B cell (primary cell): ENCODE measurements at regions not wholly inside any gene's neighbourhood (a gene's known extent, or its start where the extent isn't known, plus 50 kb on each side); places are given as distances from the start of the nearest gene placed in this dataset.

Experiments
- EZH2 ChIP-seq: IDR thresholded peaks from 2 replicates; pipeline ENCODE4 v1.6.1; 2012; ENCODE audit warnings: borderline replicate concordance, low read depth, mild to moderate bottlenecking, moderate library complexity, low read length; ENCODE audit not compliant: insufficient read depth, poor library complexity, severe bottlenecking
- TF ChIP-seq, protein P1 (sequence below): fragments of 200-600 bp; IDR thresholded peaks from one replicate; pipeline ENCODE4 v1.8.0; 2022; ENCODE audit warnings: antibody characterized with exemption, mild to moderate bottlenecking

- TF ChIP-seq, protein P1, sequence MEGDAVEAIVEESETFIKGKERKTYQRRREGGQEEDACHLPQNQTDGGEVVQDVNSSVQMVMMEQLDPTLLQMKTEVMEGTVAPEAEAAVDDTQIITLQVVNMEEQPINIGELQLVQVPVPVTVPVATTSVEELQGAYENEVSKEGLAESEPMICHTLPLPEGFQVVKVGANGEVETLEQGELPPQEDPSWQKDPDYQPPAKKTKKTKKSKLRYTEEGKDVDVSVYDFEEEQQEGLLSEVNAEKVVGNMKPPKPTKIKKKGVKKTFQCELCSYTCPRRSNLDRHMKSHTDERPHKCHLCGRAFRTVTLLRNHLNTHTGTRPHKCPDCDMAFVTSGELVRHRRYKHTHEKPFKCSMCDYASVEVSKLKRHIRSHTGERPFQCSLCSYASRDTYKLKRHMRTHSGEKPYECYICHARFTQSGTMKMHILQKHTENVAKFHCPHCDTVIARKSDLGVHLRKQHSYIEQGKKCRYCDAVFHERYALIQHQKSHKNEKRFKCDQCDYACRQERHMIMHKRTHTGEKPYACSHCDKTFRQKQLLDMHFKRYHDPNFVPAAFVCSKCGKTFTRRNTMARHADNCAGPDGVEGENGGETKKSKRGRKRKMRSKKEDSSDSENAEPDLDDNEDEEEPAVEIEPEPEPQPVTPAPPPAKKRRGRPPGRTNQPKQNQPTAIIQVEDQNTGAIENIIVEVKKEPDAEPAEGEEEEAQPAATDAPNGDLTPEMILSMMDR = no peak
- no peak for TF ChIP-seq EZH2
Observed at GRCh38 chr13:100751826-100752225, 77.2 kb upstream of the TMTC4 start.
